K562 (cell line): ENCODE measurements at regions not wholly inside any gene's neighbourhood (a gene's known extent, or its start where the extent isn't known, plus 50 kb on each side); places are given as distances from the start of the nearest gene placed in this dataset.

Experiments used
- ATAC-seq: fragments of 200-7000 bp; cut with Tn5 transposase; 3 replicates; pipeline ENCODE4 v1.9.1; 2020; ENCODE audit warnings: moderate library complexity
- BruUV-seq: library from RNA; stranded (reverse); fragments of 400-500 nt; replicated peaks from 2 replicates; lab custom pipeline; 2021; lab: Mats Ljungman, UMichigan
- CTCF ChIA-PET: fragments of 300-600 bp; formaldehyde crosslinking; extraction: SDS; loops from one replicate; lab custom pipeline; 2021; ENCODE audit warnings: low intra/inter-chr PET ratio; lab: Yijun Ruan, JAX
- POLR2A ChIA-PET: fragments of 300-600, 350-650 bp; sonication (Branson Sonifier 250); formaldehyde crosslinking; extraction: SDS; loops from one replicate; lab custom pipeline; 2021; ENCODE audit warnings: antibody characterized with exemption, inconsistent platforms; lab: Yijun Ruan, JAX
- DNase-seq, 4 experiments: peaks; one replicate each; pipeline versions ENCODE4 v3.0.0 to v3.0.0-alpha.2; 2011 to 2018; ENCODE audit warnings: low spot score in 3 of 4, mixed read lengths in 3 of 4; ENCODE audit errors: extremely low read depth in 1 of 4
- FAIRE-seq: peaks from 2 replicates; lab custom pipeline; 2011; peaks lifted over from hg19 to GRCh38; lab: Jason Lieb, UNC
- H2AFZ ChIP-seq: 2 replicates; pipeline ENCODE4 v1.6.0; 2011; ENCODE audit warnings: low read depth, low read length, control low read depth, inconsistent platforms
- H3K27ac ChIP-seq: fragments of 200-600 bp; 3 replicates; pipeline ENCODE4 v1.8.0; 2011; ENCODE audit warnings: low read depth, mild to moderate bottlenecking, control low read depth, inconsistent platforms, low read length, moderate library complexity, mixed read lengths; ENCODE audit errors: extremely low read depth
- H3K27me3 ChIP-seq, 2 experiments: fragments of 300-600 bp in 1 of 2; 2 replicates in 1 of 2; 3 replicates in 1 of 2; pipeline versions ENCODE4 v1.6.0 to v1.8.0; 2011; ENCODE audit warnings: inconsistent platforms in 2 of 2, low read length in 2 of 2, mild to moderate bottlenecking in 1 of 2, mixed read lengths in 1 of 2, moderate library complexity in 1 of 2; ENCODE audit not compliant: control insufficient read depth in 2 of 2, insufficient read depth in 2 of 2
- H3K36me3 ChIP-seq: fragments of 300-600 bp; 3 replicates; pipeline ENCODE4 v1.8.0; 2011; ENCODE audit warnings: mild to moderate bottlenecking, low read length, inconsistent platforms; ENCODE audit not compliant: control insufficient read depth, insufficient read depth
- H3K4me1 ChIP-seq, 2 experiments: fragments of 200-600 bp in 1 of 2; replicated peaks in 1 of 2; 2 replicates in 1 of 2; 3 replicates in 1 of 2; pipeline versions ENCODE4 v1.5.1 to v1.8.0; 2011; ENCODE audit warnings: inconsistent platforms in 2 of 2, low read length in 2 of 2, mild to moderate bottlenecking in 1 of 2, mixed read lengths in 1 of 2, moderate library complexity in 1 of 2; ENCODE audit not compliant: control insufficient read depth in 2 of 2, insufficient read depth in 2 of 2
- H3K4me2 ChIP-seq: 2 replicates; pipeline ENCODE4 v1.6.1; 2011; ENCODE audit warnings: low read length, control low read depth, inconsistent platforms, mixed read lengths; ENCODE audit not compliant: insufficient read depth
- H3K4me3 ChIP-seq: fragments of 200-600 bp; sonication (generic), shearing (Covaris generic); 2 replicates; pipeline ENCODE4 v1.5.1; 2016; ENCODE audit warnings: control low read depth, inconsistent platforms
- H3K79me2 ChIP-seq: fragments of 200-600 bp; 3 replicates; pipeline ENCODE4 v1.8.0; 2011; ENCODE audit warnings: low read length, inconsistent platforms; ENCODE audit not compliant: control insufficient read depth, insufficient read depth
- H3K9ac ChIP-seq, 2 experiments: 2 replicates each; pipeline versions ENCODE4 v1.6.0 to v1.6.1; 2011; ENCODE audit warnings: low read depth in 2 of 2, low read length in 2 of 2, control low read depth in 1 of 2, inconsistent platforms in 1 of 2, mild to moderate bottlenecking in 1 of 2, mixed read lengths in 1 of 2; ENCODE audit not compliant: insufficient read depth in 1 of 2
- H3K9me1 ChIP-seq: one replicate; pipeline ENCODE4 v1.6.0; 2011; ENCODE audit warnings: inconsistent platforms, mild to moderate bottlenecking, low read length, moderate library complexity; ENCODE audit not compliant: control insufficient read depth, insufficient read depth
- H3K9me3 ChIP-seq: replicated peaks from 2 replicates; pipeline ENCODE4 v1.5.1; 2011; ENCODE audit warnings: low read depth, low read length, inconsistent platforms; ENCODE audit not compliant: control insufficient read depth, insufficient read depth
- H4K20me1 ChIP-seq: replicated peaks from 2 replicates; pipeline ENCODE4 v1.6.1; 2011; ENCODE audit warnings: low read length, inconsistent platforms, mixed read lengths; ENCODE audit not compliant: control insufficient read depth, insufficient read depth
- CHD2 ChIP-seq: IDR thresholded peaks from 2 replicates; pipeline ENCODE4 v1.6.1; 2011; ENCODE audit warnings: low read depth, low read length
- FIP1L1 ChIP-seq: fragments of 200-400 bp; formaldehyde crosslinking; IDR thresholded peaks from 2 replicates; pipeline ENCODE4 v1.6.1; 2018; ENCODE audit warnings: mild to moderate bottlenecking, low read depth, low read length; ENCODE audit not compliant: poor library complexity, severe bottlenecking
- GTF2A2 ChIP-seq: IDR thresholded peaks from 2 replicates; pipeline ENCODE4 v1.6.1; 2016; ENCODE audit warnings: mild to moderate bottlenecking, missing genetic modification characterization, missing compliant biosample characterization
- HCFC1 ChIP-seq: IDR thresholded peaks from 2 replicates; pipeline ENCODE4 v1.6.1; 2012; ENCODE audit warnings: low read depth, low read length, improper control_type of control experiment
- IFI16 ChIP-seq: fragments of 250-450 bp; sonication (Bioruptor Pico); IDR thresholded peaks from 2 replicates; pipeline ENCODE4 v2.1.2; 2022; ENCODE audit warnings: mild to moderate bottlenecking, inconsistent platforms
- MAZ ChIP-seq, 2 experiments: fragments of 450-650 bp in 1 of 2; sonication (generic) in 1 of 2; formaldehyde crosslinking; IDR thresholded peaks in 1 of 2; conservative IDR thresholded peaks in 1 of 2; 2 replicates each; pipeline versions ENCODE4 v1.4.0 to v1.5.0; 2020; ENCODE audit warnings: mild to moderate bottlenecking in 1 of 2, missing genetic modification reagents in 1 of 2
- SMAD2 ChIP-seq: fragments of 150-350 bp; IDR thresholded peaks from 2 replicates; pipeline ENCODE4 v1.6.1; 2014; ENCODE audit warnings: low read depth, mild to moderate bottlenecking, low read length
- ZBTB17 ChIP-seq: fragments of 450-650 bp; formaldehyde crosslinking; IDR thresholded peaks from 2 replicates; pipeline ENCODE4 v1.4.0; 2020; ENCODE audit warnings: mild to moderate bottlenecking
- ZC3H4 ChIP-seq: sonication (generic); formaldehyde crosslinking; IDR thresholded peaks from 2 replicates; pipeline ENCODE4 v1.9.0; 2021; ENCODE audit warnings: missing genetic modification reagents, borderline replicate concordance
- ZNF174 ChIP-seq: fragments of 250-450 bp; sonication (Bioruptor Pico); IDR thresholded peaks from 2 replicates; pipeline ENCODE4 v1.4.0; 2020; ENCODE audit warnings: mild to moderate bottlenecking
- ZNF561 ChIP-seq: fragments of 450-650 bp; formaldehyde crosslinking; conservative IDR thresholded peaks from 2 replicates; pipeline ENCODE4 v1.4.0; 2020; ENCODE audit warnings: mild to moderate bottlenecking, moderate library complexity
- ZSCAN32 ChIP-seq: fragments of 450-650 bp; formaldehyde crosslinking; IDR thresholded peaks from 2 replicates; pipeline ENCODE4 v1.4.0; 2020; ENCODE audit warnings: mild to moderate bottlenecking, moderate library complexity
- WGBS: fragments of 100-300 bp; shearing (Covaris generic); methylation state at CpG from one replicate; pipeline ENCODE4 v1.1.6; 2016; ENCODE audit warnings: low coverage, mixed read lengths; ENCODE audit not compliant: insufficient coverage; ENCODE audit errors: missing lambda C conversion rate; 5-methylcytosine and 5-hydroxymethylcytosine counted together
- in situ Hi-C: fragments of 300-500 bp; cut with MboI; formaldehyde crosslinking; loops from 4 replicates; pipeline ENCODE4 v1.15.0; 2018; ENCODE audit warnings: inconsistent platforms, mixed read lengths
- intact Hi-C: fragments of 100-400 bp; cut with micrococcal nuclease; formaldehyde crosslinking; loops from 2 replicates; pipeline ENCODE4 v1.14.2; 2022
- TF ChIP-seq, protein P1 (sequence below): fragments of 450-650 bp; IDR thresholded peaks from 2 replicates; pipeline ENCODE4 v1.6.1; 2018; ENCODE audit warnings: mild to moderate bottlenecking, low read depth; ENCODE audit not compliant: partially characterized antibody
- TF ChIP-seq, protein P2 (sequence below): fragments of 250-450 bp; sonication (Bioruptor Pico); IDR thresholded peaks from 2 replicates; pipeline ENCODE4 v1.9.0; 2021; ENCODE audit warnings: mild to moderate bottlenecking, inconsistent platforms

DNA sequence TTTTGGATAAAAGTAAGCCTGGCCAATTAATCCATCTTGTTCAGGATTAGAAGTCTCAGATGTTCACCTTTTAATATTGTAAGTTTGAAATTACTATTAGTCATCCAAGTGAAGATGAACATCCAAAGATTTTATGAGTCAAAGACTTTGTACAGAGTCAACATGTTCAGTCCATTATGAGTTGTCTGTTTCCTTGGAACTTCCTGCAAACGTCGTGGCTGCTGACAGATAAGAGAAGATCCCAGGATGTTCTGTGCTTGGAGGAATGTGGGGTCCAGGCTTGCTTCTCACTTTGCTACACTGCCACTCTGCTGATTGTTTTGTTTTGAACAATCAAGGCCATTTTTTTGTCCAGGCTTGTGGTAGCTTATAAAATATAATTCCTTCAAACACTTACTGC, 74.3 kb upstream of the SLCO2A1 start:
- H3K27me3 ChIP-seq: peaks cover 0 to 4% of the 10 kb centered on the region in 2 experiments; a peak in 1 of 5 replicates
- H2AFZ ChIP-seq: no peak overlapping the region
- no peaks in the 10 kb centered on the region for H3K4me1 ChIP-seq
- H3K9me1 ChIP-seq: no peaks in the 10 kb centered on the region
- WGBS: 0% methylated on average over 2 of the region's 2 CpGs
- no peaks in the 10 kb centered on the region for H3K79me2 ChIP-seq
- H3K4me2 ChIP-seq: no peak overlapping the region
- no peak overlapping the region for H3K27ac ChIP-seq
- intact Hi-C loops: no loop called here
- POLR2A ChIA-PET: no interaction called here
- FAIRE-seq (no peak), DNase-seq (no peak), ATAC-seq (no peak)
- no peaks in the 10 kb centered on the region for H3K9me3 ChIP-seq
- BruUV-seq: no TSS peak
- H3K36me3 ChIP-seq: no peaks in the 10 kb centered on the region
- no peak overlapping the region for H3K9ac ChIP-seq
- H4K20me1 ChIP-seq: no peaks in the 10 kb centered on the region
- no peak for TF ChIP-seq HCFC1
- TF ChIP-seq ZC3H4 (CRISPR knock-in tag): no peak
- no peak for TF ChIP-seq ZBTB17 (CRISPR knock-in tag)
- no peak for TF ChIP-seq MAZ (CRISPR knock-in tag; conservative IDR thresholded peaks at IDR 0.05 in 1 of 2, IDR thresholded peaks at IDR 0.05 in 1 of 2)
- no peak for TF ChIP-seq ZNF561 (CRISPR knock-in tag)
- TF ChIP-seq, protein P1, sequence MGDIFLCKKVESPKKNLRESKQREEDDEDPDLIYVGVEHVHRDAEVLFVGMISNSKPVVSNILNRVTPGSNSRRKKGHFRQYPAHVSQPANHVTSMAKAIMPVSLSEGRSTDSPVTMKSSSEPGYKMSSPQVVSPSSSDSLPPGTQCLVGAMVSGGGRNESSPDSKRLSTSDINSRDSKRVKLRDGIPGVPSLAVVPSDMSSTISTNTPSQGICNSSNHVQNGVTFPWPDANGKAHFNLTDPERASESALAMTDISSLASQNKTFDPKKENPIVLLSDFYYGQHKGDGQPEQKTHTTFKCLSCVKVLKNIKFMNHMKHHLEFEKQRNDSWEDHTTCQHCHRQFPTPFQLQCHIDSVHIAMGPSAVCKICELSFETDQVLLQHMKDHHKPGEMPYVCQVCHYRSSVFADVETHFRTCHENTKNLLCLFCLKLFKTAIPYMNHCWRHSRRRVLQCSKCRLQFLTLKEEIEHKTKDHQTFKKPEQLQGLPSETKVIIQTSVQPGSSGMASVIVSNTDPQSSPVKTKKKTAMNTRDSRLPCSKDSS: no peak
- no peak for TF ChIP-seq IFI16 (CRISPR knock-in tag)
- TF ChIP-seq FIP1L1: no peak
- no peak for TF ChIP-seq SMAD2
- TF ChIP-seq, protein P2, sequence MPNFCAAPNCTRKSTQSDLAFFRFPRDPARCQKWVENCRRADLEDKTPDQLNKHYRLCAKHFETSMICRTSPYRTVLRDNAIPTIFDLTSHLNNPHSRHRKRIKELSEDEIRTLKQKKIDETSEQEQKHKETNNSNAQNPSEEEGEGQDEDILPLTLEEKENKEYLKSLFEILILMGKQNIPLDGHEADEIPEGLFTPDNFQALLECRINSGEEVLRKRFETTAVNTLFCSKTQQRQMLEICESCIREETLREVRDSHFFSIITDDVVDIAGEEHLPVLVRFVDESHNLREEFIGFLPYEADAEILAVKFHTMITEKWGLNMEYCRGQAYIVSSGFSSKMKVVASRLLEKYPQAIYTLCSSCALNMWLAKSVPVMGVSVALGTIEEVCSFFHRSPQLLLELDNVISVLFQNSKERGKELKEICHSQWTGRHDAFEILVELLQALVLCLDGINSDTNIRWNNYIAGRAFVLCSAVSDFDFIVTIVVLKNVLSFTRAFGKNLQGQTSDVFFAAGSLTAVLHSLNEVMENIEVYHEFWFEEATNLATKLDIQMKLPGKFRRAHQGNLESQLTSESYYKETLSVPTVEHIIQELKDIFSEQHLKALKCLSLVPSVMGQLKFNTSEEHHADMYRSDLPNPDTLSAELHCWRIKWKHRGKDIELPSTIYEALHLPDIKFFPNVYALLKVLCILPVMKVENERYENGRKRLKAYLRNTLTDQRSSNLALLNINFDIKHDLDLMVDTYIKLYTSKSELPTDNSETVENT (CRISPR knock-in tag): no peak
- no peak for TF ChIP-seq ZNF174 (CRISPR knock-in tag)
- no peak for TF ChIP-seq GTF2A2 (tag)
- no peak for TF ChIP-seq CHD2
- no peak for TF ChIP-seq ZSCAN32 (CRISPR knock-in tag)
- TF ChIP-seq, all 486 proteins: peak for 0
- H3K4me3 ChIP-seq: no peak overlapping the region
- CTCF ChIA-PET: no interaction called here
- in situ Hi-C loops: no loop called here
